H9 (cell line): ENCODE measurements at regions not wholly inside any gene's neighbourhood (a gene's known extent, or its start where the extent isn't known, plus 50 kb on each side); places are given as distances from the start of the nearest gene placed in this dataset.

Experiments used
- DNase-seq: peaks from one replicate; pipeline ENCODE4 v3.0.0-alpha.2; 2017
- H2AFZ ChIP-seq: one replicate; pipeline ENCODE4 v1.6.1; 2013; ENCODE audit warnings: mild to moderate bottlenecking, low read length, control low read depth, moderate library complexity
- H2AK5ac ChIP-seq: 2 replicates; pipeline ENCODE4 v1.6.1; 2013; ENCODE audit warnings: low read length, control low read depth, mixed read lengths; ENCODE audit not compliant: insufficient read length
- H2BK120ac ChIP-seq: one replicate; pipeline ENCODE4 v1.6.1; 2013; ENCODE audit warnings: low read depth, mild to moderate bottlenecking, low read length, control low read depth, inconsistent platforms; ENCODE audit not compliant: poor library complexity, severe bottlenecking
- H2BK12ac ChIP-seq: 2 replicates; pipeline ENCODE4 v1.6.1; 2013; ENCODE audit warnings: low read length, control low read depth, mixed read lengths, low read depth; ENCODE audit not compliant: insufficient read length
- H2BK15ac ChIP-seq: 2 replicates; pipeline ENCODE4 v1.6.1; 2013; ENCODE audit warnings: low read depth, low read length, control low read depth
- H2BK20ac ChIP-seq: one replicate; pipeline ENCODE4 v1.6.1; 2013; ENCODE audit warnings: low read depth, mild to moderate bottlenecking, low read length, control low read depth, inconsistent platforms; ENCODE audit not compliant: poor library complexity, severe bottlenecking
- H2BK5ac ChIP-seq: 2 replicates; pipeline ENCODE4 v1.6.1; 2013; ENCODE audit warnings: low read length, control low read depth, mixed read lengths; ENCODE audit not compliant: insufficient read length
- H3K14ac ChIP-seq: 2 replicates; pipeline ENCODE4 v1.6.1; 2013; ENCODE audit warnings: low read length, control low read depth; ENCODE audit not compliant: insufficient read depth
- H3K18ac ChIP-seq: 2 replicates; pipeline ENCODE4 v1.6.1; 2013; ENCODE audit warnings: low read depth, mild to moderate bottlenecking, mixed read lengths, low read length, control low read depth; ENCODE audit not compliant: insufficient read length
- H3K23ac ChIP-seq: 2 replicates; pipeline ENCODE4 v1.6.1; 2013; ENCODE audit warnings: low read length, control low read depth, mixed read lengths, low read depth; ENCODE audit not compliant: insufficient read length
- H3K23me2 ChIP-seq: 2 replicates; pipeline ENCODE4 v1.6.1; 2013; ENCODE audit warnings: low read depth, mild to moderate bottlenecking, mixed read lengths, low read length, control low read depth; ENCODE audit not compliant: insufficient read length, poor library complexity, severe bottlenecking
- H3K27ac ChIP-seq: 2 replicates; pipeline ENCODE4 v1.5.1; 2013; ENCODE audit warnings: low read length, control low read depth, mixed read lengths, low read depth; ENCODE audit not compliant: insufficient read length
- H3K27me3 ChIP-seq: 2 replicates; pipeline ENCODE4 v1.6.1; 2013; ENCODE audit warnings: low read length, control low read depth, inconsistent platforms; ENCODE audit not compliant: insufficient read depth
- H3K4ac ChIP-seq: 2 replicates; pipeline ENCODE4 v1.6.1; 2013; ENCODE audit warnings: low read depth, mild to moderate bottlenecking, control low read depth, inconsistent platforms, low read length, moderate library complexity
- H3K4me1 ChIP-seq: 2 replicates; pipeline ENCODE4 v1.6.1; 2013; ENCODE audit warnings: low read length, control low read depth, inconsistent platforms; ENCODE audit not compliant: insufficient read depth
- H3K4me2 ChIP-seq: 2 replicates; pipeline ENCODE4 v1.6.1; 2013; ENCODE audit warnings: low read length, control low read depth, mixed read lengths; ENCODE audit not compliant: insufficient read length, insufficient read depth
- H3K56ac ChIP-seq: 2 replicates; pipeline ENCODE4 v1.6.1; 2013; ENCODE audit warnings: low read depth, mild to moderate bottlenecking, mixed read lengths, low read length, control low read depth; ENCODE audit not compliant: insufficient read length
- H3K79me1 ChIP-seq: 2 replicates; pipeline ENCODE4 v1.6.1; 2013; ENCODE audit warnings: low read depth, mild to moderate bottlenecking, moderate library complexity, low read length, control low read depth, inconsistent platforms; ENCODE audit not compliant: insufficient read depth, poor library complexity, severe bottlenecking
- H3K79me2 ChIP-seq: 2 replicates; pipeline ENCODE4 v1.6.1; 2013; ENCODE audit warnings: low read length, control low read depth, inconsistent platforms; ENCODE audit not compliant: insufficient read depth
- H3K9ac ChIP-seq: 2 replicates; pipeline ENCODE4 v1.6.1; 2013; ENCODE audit warnings: low read length, control low read depth, mixed read lengths; ENCODE audit not compliant: insufficient read length; ENCODE audit errors: extremely low read depth
- H3K9me3 ChIP-seq: one replicate; pipeline ENCODE4 v1.6.1; 2013; ENCODE audit warnings: low read depth, low read length, inconsistent platforms; ENCODE audit not compliant: control insufficient read depth
- H3T11ph ChIP-seq: one replicate; pipeline ENCODE4 v1.6.1; 2013; ENCODE audit warnings: mild to moderate bottlenecking, low read length, control low read depth, inconsistent platforms
- H4K20me1 ChIP-seq: one replicate; pipeline ENCODE4 v1.6.1; 2013; ENCODE audit not compliant: control insufficient read depth, insufficient read length, insufficient read depth
- H4K5ac ChIP-seq: 2 replicates; pipeline ENCODE4 v1.6.1; 2013; ENCODE audit warnings: low read depth, mild to moderate bottlenecking, mixed read lengths, low read length, control low read depth; ENCODE audit not compliant: insufficient read length
- H4K8ac ChIP-seq: replicated peaks from 2 replicates; pipeline ENCODE4 v1.6.1; 2013; ENCODE audit warnings: low read length, control low read depth, mixed read lengths, low read depth; ENCODE audit not compliant: insufficient read length
- H4K91ac ChIP-seq: 2 replicates; pipeline ENCODE4 v1.6.1; 2013; ENCODE audit warnings: low read depth, mild to moderate bottlenecking, moderate library complexity, mixed read lengths, low read length, control low read depth; ENCODE audit not compliant: insufficient read length
- H3K27ac Mint-ChIP-seq, 3 experiments: 2 replicates in 2 of 3; 3 replicates in 1 of 3; pipeline ENCODE4 v1.8.0; 2020 to 2021; ENCODE audit warnings: mixed read lengths in 3 of 3, mild to moderate bottlenecking in 1 of 3, moderate library complexity in 1 of 3
- H3K27me3 Mint-ChIP-seq: 2 replicates; pipeline ENCODE4 v1.8.0; 2021; ENCODE audit warnings: low read depth, mild to moderate bottlenecking, moderate library complexity, mixed read lengths
- H3K36me3 Mint-ChIP-seq, 3 experiments: 2 replicates in 2 of 3; 3 replicates in 1 of 3; pipeline ENCODE4 v1.8.0; 2020 to 2021; ENCODE audit warnings: low read depth in 3 of 3, mixed read lengths in 3 of 3; ENCODE audit not compliant: insufficient read depth in 1 of 3
- H3K4me1 Mint-ChIP-seq, 2 experiments: 2 replicates each; pipeline ENCODE4 v1.8.0; 2020; ENCODE audit warnings: mixed read lengths in 2 of 2
- H3K4me3 Mint-ChIP-seq, 2 experiments: 2 replicates in 1 of 2; 3 replicates in 1 of 2; pipeline ENCODE4 v1.8.0; 2020 to 2021; ENCODE audit warnings: mild to moderate bottlenecking in 2 of 2, mixed read lengths in 2 of 2, moderate library complexity in 1 of 2
- H3K9me3 Mint-ChIP-seq, 2 experiments: 2 replicates in 1 of 2; 3 replicates in 1 of 2; pipeline ENCODE4 v1.8.0; 2020; ENCODE audit warnings: mild to moderate bottlenecking in 2 of 2, mixed read lengths in 2 of 2, moderate library complexity in 1 of 2
- CTCF ChIP-seq: fragments of 200-600 bp; sonication (generic); conservative IDR thresholded peaks from 3 replicates; pipeline ENCODE4 v1.8.0; 2021; ENCODE audit warnings: antibody characterized with exemption, mild to moderate bottlenecking

- Histone ChIP-seq H3K4me1 (no peaks in the 10 kb centered on the region), H2BK15ac (no peak overlapping the region), H2AK5ac (no peak overlapping the region), H3K79me1 (no peaks in the 10 kb centered on the region), H2BK120ac (no peak overlapping the region), H4K91ac (no peak overlapping the region), H4K8ac (no peak overlapping the region), H3K23ac (no peak overlapping the region), H3K27ac (no peak overlapping the region), H3K79me2 (no peaks in the 10 kb centered on the region), H3K23me2 (no peaks in the 10 kb centered on the region), H2BK5ac (no peak overlapping the region), H3T11ph (no peak overlapping the region), H3K14ac (no peak overlapping the region), H3K56ac (no peak overlapping the region), H3K9ac (no peak overlapping the region), H2BK12ac (no peak overlapping the region), H2AFZ (no peak overlapping the region), H4K20me1 (no peaks in the 10 kb centered on the region), H3K9me3 (no peaks in the 10 kb centered on the region), H3K27me3 (no peaks in the 10 kb centered on the region), H3K4ac (no peak overlapping the region), H4K5ac (no peak overlapping the region), H2BK20ac (no peak overlapping the region), H3K18ac (no peak overlapping the region), H3K4me2 (no peak overlapping the region)
- Mint-ChIP-seq H3K9me3 (peaks cover 4 to 10% of the 10 kb centered on the region in 2 experiments; a peak in 3 of 5 replicates), H3K4me3 (no peak overlapping the region), H3K36me3 (no peaks in the 10 kb centered on the region; a peak in 1 of 7 replicates), H3K27ac (no peak overlapping the region), H3K27me3 (peaks cover 3% of the 10 kb centered on the region; the same call in 1 of the 2 replicates), H3K4me1 (no peaks in the 10 kb centered on the region)
- DNase-seq: no peak
- no peak for TF ChIP-seq CTCF
These were observed 68.1 kb downstream of the ESM1 start for GRCh38 chr5:54917323-54917722.
